GM23338 (cell line): ENCODE measurements at regions not wholly inside any gene's neighbourhood (a gene's known extent, or its start where the extent isn't known, plus 50 kb on each side); places are given as distances from the start of the nearest gene placed in this dataset.

Experiments
- ATAC-seq: fragments of 200-7000 bp; cut with Tn5 transposase; 3 replicates; pipeline ENCODE4 v1.9.1; 2020
- DNase-seq: peaks from one replicate; pipeline ENCODE4 v3.0.0-alpha.2; 2015; ENCODE audit warnings: low spot score
- H2AFZ ChIP-seq: fragments of 200-600 bp; sonication (generic); 2 replicates; pipeline ENCODE4 v1.8.0; 2016; ENCODE audit warnings: antibody characterized with exemption, mild to moderate bottlenecking, moderate library complexity
- H3F3A ChIP-seq: fragments of 200-600 bp; sonication (generic); replicated peaks from 2 replicates; pipeline ENCODE4 v1.8.0; 2017; ENCODE audit warnings: antibody characterized with exemption, mixed run types, low read depth
- H3K27ac ChIP-seq: fragments of 200-600 bp; sonication (generic); 2 replicates; pipeline ENCODE4 v1.6.1; 2016; ENCODE audit warnings: low read depth
- H3K27me3 ChIP-seq: fragments of 200-600 bp; sonication (generic); 2 replicates; pipeline ENCODE4 v1.8.0; 2016; ENCODE audit warnings: mild to moderate bottlenecking, mixed run types, moderate library complexity; ENCODE audit not compliant: insufficient read depth
- H3K36me3 ChIP-seq: fragments of 200-600 bp; sonication (generic); 2 replicates; pipeline ENCODE4 v1.8.0; 2016; ENCODE audit warnings: mild to moderate bottlenecking; ENCODE audit not compliant: insufficient read depth
- H3K4me1 ChIP-seq: fragments of 200-600 bp; sonication (generic); 2 replicates; pipeline ENCODE4 v1.8.0; 2016; ENCODE audit warnings: mild to moderate bottlenecking, moderate library complexity; ENCODE audit not compliant: insufficient read depth
- H3K4me2 ChIP-seq: fragments of 200-600 bp; sonication (generic); 2 replicates; pipeline ENCODE4 v1.7.1; 2017; ENCODE audit warnings: mixed run types
- H3K4me3 ChIP-seq: fragments of 200-600 bp; sonication (generic); 2 replicates; pipeline ENCODE4 v1.6.1; 2016; ENCODE audit warnings: mixed run types
- H3K79me2 ChIP-seq: fragments of 200-600 bp; sonication (generic); replicated peaks from 2 replicates; pipeline ENCODE4 v1.8.0; 2017; ENCODE audit warnings: mild to moderate bottlenecking; ENCODE audit not compliant: insufficient read depth
- H3K9me2 ChIP-seq: fragments of 200-600 bp; sonication (generic); 2 replicates; pipeline ENCODE4 v1.8.0; 2017; ENCODE audit not compliant: insufficient read depth
- H4K20me1 ChIP-seq: fragments of 200-600 bp; sonication (generic); replicated peaks from 2 replicates; pipeline ENCODE4 v1.8.0; 2017; ENCODE audit warnings: mild to moderate bottlenecking; ENCODE audit not compliant: insufficient read depth
- H3K27ac Mint-ChIP-seq: 2 replicates; pipeline ENCODE4 v1.8.0; 2020; ENCODE audit warnings: inconsistent platforms, mild to moderate bottlenecking, moderate library complexity, mixed read lengths
- H3K27me3 Mint-ChIP-seq: 3 replicates; pipeline ENCODE4 v1.8.0; 2022; ENCODE audit warnings: low read depth, mild to moderate bottlenecking, moderate library complexity, mixed read lengths, inconsistent platforms; ENCODE audit not compliant: insufficient read depth, poor library complexity
- H3K36me3 Mint-ChIP-seq: 3 replicates; pipeline ENCODE4 v1.8.0; 2021; ENCODE audit warnings: low read depth, mild to moderate bottlenecking, inconsistent platforms, moderate library complexity, mixed read lengths
- H3K4me1 Mint-ChIP-seq: 3 replicates; pipeline ENCODE4 v1.8.0; 2020; ENCODE audit warnings: mild to moderate bottlenecking, inconsistent platforms, mixed read lengths
- H3K4me3 Mint-ChIP-seq: 3 replicates; pipeline ENCODE4 v1.8.0; 2021; ENCODE audit warnings: moderate library complexity, mild to moderate bottlenecking, inconsistent platforms, mixed read lengths
- H3K9me3 Mint-ChIP-seq: 3 replicates; pipeline ENCODE4 v1.8.0; 2020; ENCODE audit warnings: moderate library complexity, mild to moderate bottlenecking, inconsistent platforms, mixed read lengths
- CREB1 ChIP-seq: fragments of 250-450 bp; sonication (Bioruptor Pico); IDR thresholded peaks from 2 replicates; pipeline ENCODE4 v1.5.0; 2020; ENCODE audit warnings: low read depth, mild to moderate bottlenecking, moderate library complexity
- EZH2 ChIP-seq: fragments of 200-600 bp; sonication (generic); IDR thresholded peaks from one replicate; pipeline ENCODE4 v1.8.0; 2017; ENCODE audit warnings: antibody characterized with exemption, mild to moderate bottlenecking, low read depth; ENCODE audit not compliant: unreplicated experiment
- EZH2phosphoT487 ChIP-seq: fragments of 200-600 bp; sonication (generic); IDR thresholded peaks from one replicate; pipeline ENCODE4 v1.8.1; 2018; ENCODE audit warnings: antibody characterized with exemption; ENCODE audit not compliant: unreplicated experiment
- JUNB ChIP-seq: IDR thresholded peaks from one replicate; pipeline ENCODE4 v1.6.1; 2016; ENCODE audit warnings: antibody characterized with exemption; ENCODE audit not compliant: unreplicated experiment
- POLR2AphosphoS5 ChIP-seq: IDR thresholded peaks from 2 replicates; pipeline ENCODE4 v1.6.1; 2016; ENCODE audit warnings: antibody characterized with exemption, low read depth
- ZNF114 ChIP-seq: fragments of 250-450 bp; sonication (Bioruptor Pico); IDR thresholded peaks from 2 replicates; pipeline ENCODE4 v1.5.0; 2020; ENCODE audit warnings: mild to moderate bottlenecking, moderate library complexity
- ZNF331 ChIP-seq: fragments of 250-450 bp; sonication (Bioruptor Pico); IDR thresholded peaks from 2 replicates; pipeline ENCODE4 v1.5.0; 2020; ENCODE audit warnings: low read depth, mild to moderate bottlenecking, moderate library complexity
- TF ChIP-seq, protein P1 (sequence below): IDR thresholded peaks from one replicate; pipeline ENCODE4 v1.6.1; 2018; ENCODE audit warnings: antibody characterized with exemption; ENCODE audit not compliant: unreplicated experiment
- TF ChIP-seq, protein P2 (sequence below): fragments of 250-450 bp; sonication (Bioruptor Pico); IDR thresholded peaks from 2 replicates; pipeline ENCODE4 v1.5.0; 2020; ENCODE audit warnings: mild to moderate bottlenecking, moderate library complexity

DNA sequence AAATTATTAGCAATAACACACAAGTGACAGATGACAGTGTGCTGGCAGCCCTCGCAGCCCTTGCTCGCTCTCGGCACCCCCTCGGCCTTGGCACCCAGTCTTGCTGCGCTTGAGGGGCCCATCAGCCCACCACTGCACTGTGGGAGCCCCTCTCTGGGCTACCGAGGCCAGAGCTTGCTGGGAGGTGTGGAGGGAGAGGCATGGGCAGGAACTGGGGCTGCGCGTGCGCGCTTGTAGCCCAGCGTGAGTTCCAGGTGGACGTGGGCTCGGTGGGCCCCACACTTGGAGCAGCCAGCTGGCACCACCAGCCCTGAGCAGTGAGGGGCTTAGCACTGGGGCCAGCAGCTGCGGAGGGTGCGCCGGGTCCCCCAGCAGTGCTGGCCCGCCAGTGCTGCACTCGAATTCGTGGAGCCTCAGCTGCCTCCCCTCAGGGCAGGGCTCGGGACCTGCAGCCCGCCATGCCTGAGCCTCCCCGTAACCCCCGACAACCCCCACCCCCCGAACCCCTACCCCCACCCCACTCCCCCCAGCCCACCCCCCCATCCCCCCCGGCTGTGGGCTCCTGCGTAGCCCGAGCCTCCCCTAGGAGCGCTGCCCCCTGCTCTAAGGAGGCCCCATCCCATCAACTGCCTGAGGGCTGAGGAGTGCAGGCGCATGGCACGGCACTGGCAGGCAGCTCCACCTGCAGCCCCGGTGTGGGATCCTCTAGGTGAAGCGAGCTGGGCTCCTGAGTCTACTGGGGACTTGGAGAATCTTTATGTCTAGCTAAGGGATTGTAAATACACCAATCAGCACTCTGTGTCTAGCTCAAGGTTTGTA, 240.9 kb downstream of the TRIM36 start (continued):
- TF ChIP-seq, protein P1, sequence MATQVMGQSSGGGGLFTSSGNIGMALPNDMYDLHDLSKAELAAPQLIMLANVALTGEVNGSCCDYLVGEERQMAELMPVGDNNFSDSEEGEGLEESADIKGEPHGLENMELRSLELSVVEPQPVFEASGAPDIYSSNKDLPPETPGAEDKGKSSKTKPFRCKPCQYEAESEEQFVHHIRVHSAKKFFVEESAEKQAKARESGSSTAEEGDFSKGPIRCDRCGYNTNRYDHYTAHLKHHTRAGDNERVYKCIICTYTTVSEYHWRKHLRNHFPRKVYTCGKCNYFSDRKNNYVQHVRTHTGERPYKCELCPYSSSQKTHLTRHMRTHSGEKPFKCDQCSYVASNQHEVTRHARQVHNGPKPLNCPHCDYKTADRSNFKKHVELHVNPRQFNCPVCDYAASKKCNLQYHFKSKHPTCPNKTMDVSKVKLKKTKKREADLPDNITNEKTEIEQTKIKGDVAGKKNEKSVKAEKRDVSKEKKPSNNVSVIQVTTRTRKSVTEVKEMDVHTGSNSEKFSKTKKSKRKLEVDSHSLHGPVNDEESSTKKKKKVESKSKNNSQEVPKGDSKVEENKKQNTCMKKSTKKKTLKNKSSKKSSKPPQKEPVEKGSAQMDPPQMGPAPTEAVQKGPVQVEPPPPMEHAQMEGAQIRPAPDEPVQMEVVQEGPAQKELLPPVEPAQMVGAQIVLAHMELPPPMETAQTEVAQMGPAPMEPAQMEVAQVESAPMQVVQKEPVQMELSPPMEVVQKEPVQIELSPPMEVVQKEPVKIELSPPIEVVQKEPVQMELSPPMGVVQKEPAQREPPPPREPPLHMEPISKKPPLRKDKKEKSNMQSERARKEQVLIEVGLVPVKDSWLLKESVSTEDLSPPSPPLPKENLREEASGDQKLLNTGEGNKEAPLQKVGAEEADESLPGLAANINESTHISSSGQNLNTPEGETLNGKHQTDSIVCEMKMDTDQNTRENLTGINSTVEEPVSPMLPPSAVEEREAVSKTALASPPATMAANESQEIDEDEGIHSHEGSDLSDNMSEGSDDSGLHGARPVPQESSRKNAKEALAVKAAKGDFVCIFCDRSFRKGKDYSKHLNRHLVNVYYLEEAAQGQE, result no peak
- TF ChIP-seq ZNF114 (no peak), CREB1 (CRISPR knock-in tag) (no peak), POLR2AphosphoS5 (no peak)

DNA sequence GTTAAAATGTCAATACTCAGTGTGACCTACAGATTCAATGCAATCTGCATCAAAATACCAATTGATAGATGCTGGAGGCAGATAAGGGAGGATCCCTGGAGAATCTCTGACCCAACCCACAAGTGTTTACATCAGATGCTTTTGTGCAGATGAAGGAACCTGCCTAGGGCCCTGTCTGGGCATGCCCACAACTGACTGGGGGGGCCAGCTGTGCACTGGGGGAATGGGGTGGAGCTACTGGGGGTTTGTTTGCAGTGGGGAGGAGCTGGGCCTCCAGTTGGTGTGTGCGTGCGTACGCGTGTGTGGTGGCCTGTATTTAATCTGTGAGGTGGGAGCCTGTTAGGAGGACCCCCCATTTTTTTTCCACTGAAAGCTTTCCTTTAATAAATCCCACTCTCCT, 244.9 kb downstream of the TRIM36 start:
- Mint-ChIP-seq H3K9me3 (peaks cover 30% of the 10 kb centered on the region), H3K27me3 (peaks cover 4% of the 10 kb centered on the region), H3K36me3 (peaks cover 15% of the 10 kb centered on the region; the same call in 1 of the 3 replicates), H3K4me3 (no peak overlapping the region), H3K27ac (no peak overlapping the region), H3K4me1 (peaks cover 5% of the 10 kb centered on the region; the same call in 2 of the 3 replicates)
- Histone ChIP-seq H3K4me2 (no peak overlapping the region), H3K27ac (no peak overlapping the region), H3K4me3 (no peak overlapping the region), H3F3A (no peaks in the 10 kb centered on the region), H3K79me2 (no peaks in the 10 kb centered on the region), H3K36me3 (no peaks in the 10 kb centered on the region), H3K27me3 (no peaks in the 10 kb centered on the region), H3K4me1 (no peaks in the 10 kb centered on the region), H3K9me2 (peaks cover 4% of the 10 kb centered on the region), H4K20me1 (no peaks in the 10 kb centered on the region), H2AFZ (no peak overlapping the region; the same call in 1 of the 2 replicates)
- ATAC-seq (no peak), DNase-seq (no peak)
- TF ChIP-seq ZNF331 (CRISPR knock-in tag) (no peak), EZH2phosphoT487 (no peak), EZH2 (no peak), ZNF114 (no peak), POLR2AphosphoS5 (no peak), JUNB (no peak)
- TF ChIP-seq, protein P2, sequence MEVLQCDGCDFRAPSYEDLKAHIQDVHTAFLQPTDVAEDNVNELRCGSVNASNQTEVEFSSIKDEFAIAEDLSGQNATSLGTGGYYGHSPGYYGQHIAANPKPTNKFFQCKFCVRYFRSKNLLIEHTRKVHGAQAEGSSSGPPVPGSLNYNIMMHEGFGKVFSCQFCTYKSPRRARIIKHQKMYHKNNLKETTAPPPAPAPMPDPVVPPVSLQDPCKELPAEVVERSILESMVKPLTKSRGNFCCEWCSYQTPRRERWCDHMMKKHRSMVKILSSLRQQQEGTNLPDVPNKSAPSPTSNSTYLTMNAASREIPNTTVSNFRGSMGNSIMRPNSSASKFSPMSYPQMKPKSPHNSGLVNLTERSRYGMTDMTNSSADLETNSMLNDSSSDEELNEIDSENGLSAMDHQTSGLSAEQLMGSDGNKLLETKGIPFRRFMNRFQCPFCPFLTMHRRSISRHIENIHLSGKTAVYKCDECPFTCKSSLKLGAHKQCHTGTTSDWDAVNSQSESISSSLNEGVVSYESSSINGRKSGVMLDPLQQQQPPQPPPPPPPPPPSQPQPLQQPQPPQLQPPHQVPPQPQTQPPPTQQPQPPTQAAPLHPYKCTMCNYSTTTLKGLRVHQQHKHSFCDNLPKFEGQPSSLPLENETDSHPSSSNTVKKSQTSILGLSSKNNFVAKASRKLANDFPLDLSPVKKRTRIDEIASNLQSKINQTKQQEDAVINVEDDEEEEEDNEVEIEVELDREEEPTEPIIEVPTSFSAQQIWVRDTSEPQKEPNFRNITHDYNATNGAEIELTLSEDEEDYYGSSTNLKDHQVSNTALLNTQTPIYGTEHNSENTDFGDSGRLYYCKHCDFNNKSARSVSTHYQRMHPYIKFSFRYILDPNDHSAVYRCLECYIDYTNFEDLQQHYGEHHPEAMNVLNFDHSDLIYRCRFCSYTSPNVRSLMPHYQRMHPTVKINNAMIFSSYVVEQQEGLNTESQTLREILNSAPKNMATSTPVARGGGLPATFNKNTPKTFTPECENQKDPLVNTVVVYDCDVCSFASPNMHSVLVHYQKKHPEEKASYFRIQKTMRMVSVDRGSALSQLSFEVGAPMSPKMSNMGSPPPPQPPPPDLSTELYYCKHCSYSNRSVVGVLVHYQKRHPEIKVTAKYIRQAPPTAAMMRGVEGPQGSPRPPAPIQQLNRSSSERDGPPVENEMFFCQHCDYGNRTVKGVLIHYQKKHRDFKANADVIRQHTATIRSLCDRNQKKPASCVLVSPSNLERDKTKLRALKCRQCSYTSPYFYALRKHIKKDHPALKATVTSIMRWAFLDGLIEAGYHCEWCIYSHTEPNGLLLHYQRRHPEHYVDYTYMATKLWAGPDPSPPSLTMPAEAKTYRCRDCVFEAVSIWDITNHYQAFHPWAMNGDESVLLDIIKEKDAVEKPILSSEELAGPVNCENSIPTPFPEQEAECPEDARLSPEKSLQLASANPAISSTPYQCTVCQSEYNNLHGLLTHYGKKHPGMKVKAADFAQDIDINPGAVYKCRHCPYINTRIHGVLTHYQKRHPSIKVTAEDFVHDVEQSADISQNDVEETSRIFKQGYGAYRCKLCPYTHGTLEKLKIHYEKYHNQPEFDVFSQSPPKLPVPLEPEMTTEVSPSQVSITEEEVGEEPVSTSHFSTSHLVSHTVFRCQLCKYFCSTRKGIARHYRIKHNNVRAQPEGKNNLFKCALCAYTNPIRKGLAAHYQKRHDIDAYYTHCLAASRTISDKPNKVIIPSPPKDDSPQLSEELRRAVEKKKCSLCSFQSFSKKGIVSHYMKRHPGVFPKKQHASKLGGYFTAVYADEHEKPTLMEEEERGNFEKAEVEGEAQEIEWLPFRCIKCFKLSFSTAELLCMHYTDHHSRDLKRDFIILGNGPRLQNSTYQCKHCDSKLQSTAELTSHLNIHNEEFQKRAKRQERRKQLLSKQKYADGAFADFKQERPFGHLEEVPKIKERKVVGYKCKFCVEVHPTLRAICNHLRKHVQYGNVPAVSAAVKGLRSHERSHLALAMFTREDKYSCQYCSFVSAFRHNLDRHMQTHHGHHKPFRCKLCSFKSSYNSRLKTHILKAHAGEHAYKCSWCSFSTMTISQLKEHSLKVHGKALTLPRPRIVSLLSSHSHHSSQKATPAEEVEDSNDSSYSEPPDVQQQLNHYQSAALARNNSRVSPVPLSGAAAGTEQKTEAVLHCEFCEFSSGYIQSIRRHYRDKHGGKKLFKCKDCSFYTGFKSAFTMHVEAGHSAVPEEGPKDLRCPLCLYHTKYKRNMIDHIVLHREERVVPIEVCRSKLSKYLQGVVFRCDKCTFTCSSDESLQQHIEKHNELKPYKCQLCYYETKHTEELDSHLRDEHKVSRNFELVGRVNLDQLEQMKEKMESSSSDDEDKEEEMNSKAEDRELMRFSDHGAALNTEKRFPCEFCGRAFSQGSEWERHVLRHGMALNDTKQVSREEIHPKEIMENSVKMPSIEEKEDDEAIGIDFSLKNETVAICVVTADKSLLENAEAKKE (CRISPR knock-in tag), result no peak
- TF ChIP-seq, protein P1, result no peak
